ENCODE measurements at regions not wholly inside any gene's neighbourhood (a gene's known extent, or its start where the extent isn't known, plus 50 kb on each side); places are given as distances from the start of the nearest gene placed in this dataset.

- no peak for TF ChIP-seq CTCF (IDR thresholded peaks at IDR 0.05)
- no peak overlapping the region for H3K27ac ChIP-seq
- H3K9me3 ChIP-seq, result no peaks in the 10 kb centered on the region
- H3K9ac ChIP-seq (ENCODE audit: low read depth in 2 of 2, low read length in 2 of 2), result peak overlapping the region in 1 of 2 donors; percentile 27
- no peak overlapping the region for H3K4me3 ChIP-seq
- no peaks in the 10 kb centered on the region for H3K27me3 ChIP-seq
- DNase-seq, result peak; percentile 18
- H3K4me1 ChIP-seq, result no peaks in the 10 kb centered on the region
- intact Hi-C loops (cut with DNase I), result loop anchor here (2.0 kb wide), 1 partner anchor 205 kb away; no protein-coding TSS in a partner anchor
- no peaks in the 10 kb centered on the region for H3K36me3 ChIP-seq
These were observed 93.5 kb upstream of the OTOS start for GRCh38 chr2:240233885-240234502.

GRCh38 chr2:240234503-240234951 is 94.1 kb upstream of the OTOS start:
- Histone ChIP-seq H3K9me3 (no peaks in the 10 kb centered on the region), H3K36me3 (no peaks in the 10 kb centered on the region), H3K27me3 (no peaks in the 10 kb centered on the region), H3K27ac (no peak overlapping the region), H3K9ac (ENCODE audit: low read depth in 2 of 2, low read length in 2 of 2) (no peak overlapping the region), H3K4me1 (no peaks in the 10 kb centered on the region), H3K4me3 (no peak overlapping the region)
- intact Hi-C loops (cut with DNase I), result no loop called here
- DNase-seq, result peak; percentile 11
- TF ChIP-seq CTCF (IDR thresholded peaks at IDR 0.05), result no peak

- no peak overlapping the region for H3K9ac ChIP-seq (ENCODE audit: low read depth in 2 of 2, low read length in 2 of 2)
- TF ChIP-seq CTCF (IDR thresholded peaks at IDR 0.05), result no peak
- H3K36me3 ChIP-seq, result no peaks in the 10 kb centered on the region
- intact Hi-C loops (cut with DNase I), result no loop called here
- DNase-seq, result peak; percentile 14
- no peaks in the 10 kb centered on the region for H3K27me3 ChIP-seq
- H3K9me3 ChIP-seq, result no peaks in the 10 kb centered on the region
- no peak overlapping the region for H3K4me3 ChIP-seq
- no peaks in the 10 kb centered on the region for H3K4me1 ChIP-seq
- no peak overlapping the region for H3K27ac ChIP-seq
These were observed 94.8 kb upstream of the OTOS start for GRCh38 chr2:240235149-240235803.

GRCh38 chr2:240235811-240236210 is 95.4 kb upstream of the OTOS start:
- H3K9ac ChIP-seq (ENCODE audit: low read depth in 2 of 2, low read length in 2 of 2), result no peak overlapping the region
- intact Hi-C loops (cut with DNase I), result no loop called here
- DNase-seq, result peak; percentile 11

More at GRCh38 chr2:240235811-240236210, 95.4 kb upstream of the OTOS start:
- H3K9me3 ChIP-seq, result no peaks in the 10 kb centered on the region
- no peak for TF ChIP-seq CTCF (IDR thresholded peaks at IDR 0.05)
- no peak overlapping the region for H3K4me3 ChIP-seq
- no peaks in the 10 kb centered on the region for H3K4me1 ChIP-seq
- H3K27ac ChIP-seq, result no peak overlapping the region
- no peaks in the 10 kb centered on the region for H3K36me3 ChIP-seq
- H3K27me3 ChIP-seq, result no peaks in the 10 kb centered on the region

All from colonic mucosa (tissue), 4 donors.